ENCODE measurements at regions not wholly inside any gene's neighbourhood (a gene's known extent, or its start where the extent isn't known, plus 50 kb on each side); places are given as distances from the start of the nearest gene placed in this dataset.

DNA sequence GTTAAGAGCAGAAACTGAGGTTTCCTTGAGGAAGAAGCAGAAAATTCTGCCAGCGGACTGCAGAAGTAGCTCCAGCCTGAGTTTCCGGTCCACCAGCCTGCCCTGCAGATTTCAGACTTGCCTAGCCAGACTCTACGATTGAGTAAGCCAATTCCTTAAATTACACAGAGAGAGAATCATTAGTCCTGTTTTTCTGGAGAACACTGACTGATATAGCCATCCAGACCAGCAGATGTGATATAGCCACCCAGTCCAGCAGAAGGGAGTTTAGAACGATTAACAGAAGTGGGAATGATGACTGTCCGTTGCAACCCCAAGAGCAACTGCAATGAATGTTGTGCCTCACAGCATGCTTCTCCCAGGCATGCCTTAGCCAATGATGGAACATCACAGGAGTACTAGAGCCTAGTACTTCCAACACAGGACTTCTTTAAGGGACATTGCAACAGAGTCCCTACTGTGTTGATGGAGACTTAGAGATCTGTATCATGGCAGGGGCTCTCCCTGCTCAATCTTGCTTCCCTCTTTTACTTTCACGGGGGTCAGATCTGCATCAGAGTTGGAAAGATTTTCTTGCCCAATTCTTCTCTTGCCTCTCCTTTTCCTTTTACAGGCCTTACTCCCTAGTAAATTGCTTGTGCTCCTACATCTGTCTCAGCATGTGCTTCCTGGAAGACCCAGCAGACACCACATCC is 264.6 kb upstream of the CLNK start:
- H3K27me3 ChIP-seq (ENCODE audit: control insufficient read depth, insufficient read depth, low read length), result no peaks in the 10 kb centered on the region
- WGBS (ENCODE audit: insufficient coverage, low lambda C conversion rate), result 100% methylated on average over 1 of the region's 6 CpGs
- no peaks in the 10 kb centered on the region for H3K9me3 ChIP-seq (ENCODE audit: control insufficient read depth, low read depth, low read length)
- H3K4me1 ChIP-seq (ENCODE audit: control insufficient read depth, insufficient read depth, low read length), result no peaks in the 10 kb centered on the region
- no peak overlapping the region for H3K27ac ChIP-seq (ENCODE audit: low read length)
- no peaks in the 10 kb centered on the region for H3K36me3 ChIP-seq (ENCODE audit: control insufficient read depth, insufficient read depth, low read length)
- no peak for DNase-seq
- H3K4me3 ChIP-seq (ENCODE audit: low read length), result no peak overlapping the region

- no peak for DNase-seq
- no CpG with 5 or more reads among the region's 4 CpGs for WGBS (ENCODE audit: insufficient coverage, low lambda C conversion rate)
- no peaks in the 10 kb centered on the region for H3K9me3 ChIP-seq (ENCODE audit: control insufficient read depth, low read depth, low read length)
- H3K4me1 ChIP-seq (ENCODE audit: control insufficient read depth, insufficient read depth, low read length), result no peaks in the 10 kb centered on the region
- H3K27me3 ChIP-seq (ENCODE audit: control insufficient read depth, insufficient read depth, low read length), result no peaks in the 10 kb centered on the region
- no peak overlapping the region for H3K4me3 ChIP-seq (ENCODE audit: low read length)
- no peak overlapping the region for H3K27ac ChIP-seq (ENCODE audit: low read length)
- H3K36me3 ChIP-seq (ENCODE audit: control insufficient read depth, insufficient read depth, low read length), result no peaks in the 10 kb centered on the region
These were observed 263.3 kb upstream of the CLNK start for GRCh38 chr4:10947898-10948297.

DNA sequence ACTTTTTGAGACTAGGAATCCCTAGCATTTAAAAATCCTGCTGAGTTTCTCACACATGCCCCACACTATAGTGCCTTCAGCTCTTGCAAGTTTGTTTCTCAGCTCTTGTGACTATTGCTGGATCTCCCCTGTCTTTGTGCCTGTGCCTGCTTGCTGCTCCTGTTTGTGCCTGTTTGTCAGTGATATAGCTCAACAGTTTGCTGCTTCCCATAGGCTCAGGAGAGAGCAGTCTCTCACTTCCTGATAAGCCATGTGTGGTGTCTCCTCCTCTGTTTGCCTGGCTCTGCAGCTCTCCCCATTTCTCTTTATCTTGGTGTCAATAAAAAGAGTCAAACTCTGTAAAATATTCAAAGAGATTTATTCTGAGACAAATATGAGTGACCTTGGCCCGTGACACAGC is 259.8 kb upstream of the CLNK start:
- Histone ChIP-seq H3K36me3 (ENCODE audit: control insufficient read depth, insufficient read depth, low read length) (no peaks in the 10 kb centered on the region), H3K4me1 (ENCODE audit: control insufficient read depth, insufficient read depth, low read length) (no peaks in the 10 kb centered on the region), H3K27ac (ENCODE audit: low read length) (no peak overlapping the region), H3K4me3 (ENCODE audit: low read length) (no peak overlapping the region), H3K9me3 (ENCODE audit: control insufficient read depth, low read depth, low read length) (no peaks in the 10 kb centered on the region), H3K27me3 (ENCODE audit: control insufficient read depth, insufficient read depth, low read length) (no peaks in the 10 kb centered on the region)
- no CpG with 5 or more reads among the region's 1 CpG for WGBS (ENCODE audit: insufficient coverage, low lambda C conversion rate)
- DNase-seq, result no peak

DNA sequence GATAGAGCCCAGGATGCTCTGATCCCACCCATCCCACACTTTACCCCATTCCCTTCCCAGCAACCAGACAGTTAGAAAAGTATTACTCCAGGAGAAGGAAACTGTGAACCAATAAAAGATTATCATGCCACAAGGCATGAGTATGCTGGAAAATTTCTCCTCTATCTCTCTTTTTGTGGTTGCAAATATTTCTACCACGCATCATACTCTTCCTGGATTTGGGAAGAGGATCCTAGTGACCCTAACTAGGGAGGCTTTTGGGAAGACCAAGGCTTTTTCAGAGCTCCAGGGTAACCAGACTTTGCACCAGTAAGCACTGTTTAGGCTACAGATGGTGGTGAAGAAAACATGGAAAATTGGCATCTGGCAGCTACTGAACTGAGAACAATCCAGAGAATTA is 257.6 kb upstream of the CLNK start:
- Histone ChIP-seq H3K36me3 (ENCODE audit: control insufficient read depth, insufficient read depth, low read length) (no peaks in the 10 kb centered on the region), H3K4me3 (ENCODE audit: low read length) (no peak overlapping the region), H3K9me3 (ENCODE audit: control insufficient read depth, low read depth, low read length) (no peaks in the 10 kb centered on the region), H3K4me1 (ENCODE audit: control insufficient read depth, insufficient read depth, low read length) (no peaks in the 10 kb centered on the region), H3K27ac (ENCODE audit: low read length) (no peak overlapping the region), H3K27me3 (ENCODE audit: control insufficient read depth, insufficient read depth, low read length) (no peaks in the 10 kb centered on the region)
- DNase-seq, result no peak
- WGBS (ENCODE audit: insufficient coverage, low lambda C conversion rate), result no CpG with 5 or more reads among the region's 1 CpG

- Histone ChIP-seq H3K4me3 (ENCODE audit: low read length) (no peak overlapping the region), H3K27me3 (ENCODE audit: control insufficient read depth, insufficient read depth, low read length) (no peaks in the 10 kb centered on the region), H3K9me3 (ENCODE audit: control insufficient read depth, low read depth, low read length) (no peaks in the 10 kb centered on the region), H3K36me3 (ENCODE audit: control insufficient read depth, insufficient read depth, low read length) (no peaks in the 10 kb centered on the region), H3K4me1 (ENCODE audit: control insufficient read depth, insufficient read depth, low read length) (no peaks in the 10 kb centered on the region), H3K27ac (ENCODE audit: low read length) (no peak overlapping the region)
- no peak for DNase-seq
- no CpG with 5 or more reads among the region's 2 CpGs for WGBS (ENCODE audit: insufficient coverage, low lambda C conversion rate)
These were observed 245.2 kb upstream of the CLNK start for GRCh38 chr4:10929818-10930217.

DNA sequence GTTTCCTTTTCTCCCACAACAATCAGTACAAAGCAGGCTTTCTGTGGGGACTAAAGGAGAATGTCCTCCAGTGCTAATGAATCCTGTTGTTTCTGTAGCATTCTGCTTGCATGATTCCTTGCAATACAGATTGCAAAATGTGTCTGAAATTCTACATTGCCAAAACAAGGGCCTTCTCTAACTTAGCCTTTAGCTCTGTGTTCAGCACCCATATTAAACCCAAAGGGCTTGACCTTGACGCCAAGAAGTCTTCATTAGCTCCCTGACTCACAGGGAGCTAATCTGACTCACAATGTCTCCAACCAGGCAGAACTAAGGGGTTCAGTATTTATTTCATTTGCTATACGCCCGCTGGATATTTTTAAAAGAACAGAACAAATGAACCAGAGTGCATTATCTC is 241.4 kb upstream of the CLNK start:
- no CpG with 5 or more reads among the region's 3 CpGs for WGBS (ENCODE audit: insufficient coverage, low lambda C conversion rate)
- Histone ChIP-seq H3K4me3 (ENCODE audit: low read length) (no peak overlapping the region), H3K27me3 (ENCODE audit: control insufficient read depth, insufficient read depth, low read length) (no peaks in the 10 kb centered on the region), H3K36me3 (ENCODE audit: control insufficient read depth, insufficient read depth, low read length) (no peaks in the 10 kb centered on the region), H3K27ac (ENCODE audit: low read length) (no peak overlapping the region), H3K4me1 (ENCODE audit: control insufficient read depth, insufficient read depth, low read length) (no peaks in the 10 kb centered on the region), H3K9me3 (ENCODE audit: control insufficient read depth, low read depth, low read length) (no peaks in the 10 kb centered on the region)
- no peak for DNase-seq

- H3K9me3 ChIP-seq (ENCODE audit: control insufficient read depth, low read depth, low read length), result no peaks in the 10 kb centered on the region
- H3K36me3 ChIP-seq (ENCODE audit: control insufficient read depth, insufficient read depth, low read length), result no peaks in the 10 kb centered on the region
- H3K4me3 ChIP-seq (ENCODE audit: low read length), result no peak overlapping the region
- no peak overlapping the region for H3K27ac ChIP-seq (ENCODE audit: low read length)
- no peak for DNase-seq
- WGBS (ENCODE audit: insufficient coverage, low lambda C conversion rate), result 64% methylated on average over 2 of the region's 3 CpGs
- H3K27me3 ChIP-seq (ENCODE audit: control insufficient read depth, insufficient read depth, low read length), result no peaks in the 10 kb centered on the region
- H3K4me1 ChIP-seq (ENCODE audit: control insufficient read depth, insufficient read depth, low read length), result no peaks in the 10 kb centered on the region
These were observed 239.7 kb upstream of the CLNK start for GRCh38 chr4:10924274-10924673.

DNA sequence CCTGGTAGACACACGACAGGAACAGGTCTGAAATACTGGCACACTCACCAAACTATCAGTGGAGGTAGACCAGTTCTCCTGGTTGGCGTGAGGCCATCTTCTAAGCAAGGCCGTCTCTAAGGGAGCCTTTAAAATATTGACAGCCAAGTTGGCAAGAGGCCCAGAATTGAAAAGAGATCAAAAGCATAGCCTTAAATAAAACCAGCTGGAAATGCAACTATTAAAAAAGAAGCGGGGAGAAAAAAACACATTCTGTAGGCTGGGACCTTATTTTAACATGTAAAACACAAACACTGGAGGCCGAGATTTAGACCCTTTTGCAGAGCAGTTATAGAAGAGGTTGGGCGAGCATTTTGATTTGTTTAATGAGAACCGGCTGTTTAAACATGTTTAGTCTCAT is 233.0 kb upstream of the CLNK start:
- WGBS (ENCODE audit: insufficient coverage, low lambda C conversion rate), result 86% methylated on average over 1 of the region's 7 CpGs
- Histone ChIP-seq H3K4me1 (ENCODE audit: control insufficient read depth, insufficient read depth, low read length) (no peaks in the 10 kb centered on the region), H3K9me3 (ENCODE audit: control insufficient read depth, low read depth, low read length) (no peaks in the 10 kb centered on the region), H3K27me3 (ENCODE audit: control insufficient read depth, insufficient read depth, low read length) (no peaks in the 10 kb centered on the region), H3K4me3 (ENCODE audit: low read length) (no peak overlapping the region), H3K36me3 (ENCODE audit: control insufficient read depth, insufficient read depth, low read length) (no peaks in the 10 kb centered on the region), H3K27ac (ENCODE audit: low read length) (no peak overlapping the region)
- no peak for DNase-seq

GRCh38 chr4:10898072-10898471 is 213.5 kb upstream of the CLNK start:
- no peak for DNase-seq
- H3K36me3 ChIP-seq (ENCODE audit: control insufficient read depth, insufficient read depth, low read length), result no peaks in the 10 kb centered on the region
- H3K9me3 ChIP-seq (ENCODE audit: control insufficient read depth, low read depth, low read length), result no peaks in the 10 kb centered on the region
- no peaks in the 10 kb centered on the region for H3K4me1 ChIP-seq (ENCODE audit: control insufficient read depth, insufficient read depth, low read length)
- H3K27ac ChIP-seq (ENCODE audit: low read length), result no peak overlapping the region
- WGBS (ENCODE audit: insufficient coverage, low lambda C conversion rate), result 71% methylated on average over 1 of the region's 5 CpGs
- H3K4me3 ChIP-seq (ENCODE audit: low read length), result no peak overlapping the region
- H3K27me3 ChIP-seq (ENCODE audit: control insufficient read depth, insufficient read depth, low read length), result no peaks in the 10 kb centered on the region

DNA sequence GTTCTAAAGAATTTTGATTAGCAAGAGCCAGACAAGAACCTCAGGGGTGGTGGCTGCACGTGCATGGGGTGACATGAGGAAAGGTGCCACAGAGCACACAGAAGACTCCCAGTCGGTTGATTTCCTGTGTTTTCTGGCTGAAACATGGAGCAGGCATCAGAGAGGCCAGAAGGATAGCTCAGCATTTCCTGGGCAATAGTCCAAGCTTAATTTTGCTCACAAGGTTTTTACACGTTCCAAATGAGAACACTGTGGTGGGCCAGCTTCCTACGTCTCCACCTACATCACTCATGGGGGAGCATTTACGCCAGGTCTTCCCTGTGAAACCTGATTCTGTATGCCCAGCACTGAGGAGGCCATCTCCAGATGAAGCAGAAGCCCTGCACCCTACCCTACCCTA is 212.5 kb upstream of the CLNK start:
- H3K9me3 ChIP-seq (ENCODE audit: control insufficient read depth, low read depth, low read length), result no peaks in the 10 kb centered on the region
- no peaks in the 10 kb centered on the region for H3K27me3 ChIP-seq (ENCODE audit: control insufficient read depth, insufficient read depth, low read length)
- no CpG with 5 or more reads among the region's 5 CpGs for WGBS (ENCODE audit: insufficient coverage, low lambda C conversion rate)
- no peak for DNase-seq
- H3K4me3 ChIP-seq (ENCODE audit: low read length), result no peak overlapping the region
- H3K36me3 ChIP-seq (ENCODE audit: control insufficient read depth, insufficient read depth, low read length), result no peaks in the 10 kb centered on the region
- no peak overlapping the region for H3K27ac ChIP-seq (ENCODE audit: low read length)
- H3K4me1 ChIP-seq (ENCODE audit: control insufficient read depth, insufficient read depth, low read length), result no peaks in the 10 kb centered on the region

- Histone ChIP-seq H3K4me1 (ENCODE audit: control insufficient read depth, insufficient read depth, low read length) (no peaks in the 10 kb centered on the region), H3K9me3 (ENCODE audit: control insufficient read depth, low read depth, low read length) (no peaks in the 10 kb centered on the region), H3K27me3 (ENCODE audit: control insufficient read depth, insufficient read depth, low read length) (no peaks in the 10 kb centered on the region), H3K4me3 (ENCODE audit: low read length) (no peak overlapping the region), H3K27ac (ENCODE audit: low read length) (no peak overlapping the region), H3K36me3 (ENCODE audit: control insufficient read depth, insufficient read depth, low read length) (no peaks in the 10 kb centered on the region)
- 75% methylated on average over 2 of the region's 2 CpGs for WGBS (ENCODE audit: insufficient coverage, low lambda C conversion rate)
- no peak for DNase-seq
These were observed 208.8 kb upstream of the CLNK start for GRCh38 chr4:10893395-10893794.
